NCI-H1436 treated with DMSO at 0.1 percent for 48 hours (cell line): ENCODE measurements at regions not wholly inside any gene's neighbourhood (a gene's known extent, or its start where the extent isn't known, plus 50 kb on each side); places are given as distances from the start of the nearest gene placed in this dataset.
"Not testable (repeated sequence)": the region's sequence is repeated elsewhere in the genome, so short reads cannot be mapped to it uniquely, and the experiment has no call there.

ENCODE experiments used
- DNase-seq: peaks from one replicate; lab custom pipeline; 2025; lab: John Stamatoyannopoulos, UW

DNA sequence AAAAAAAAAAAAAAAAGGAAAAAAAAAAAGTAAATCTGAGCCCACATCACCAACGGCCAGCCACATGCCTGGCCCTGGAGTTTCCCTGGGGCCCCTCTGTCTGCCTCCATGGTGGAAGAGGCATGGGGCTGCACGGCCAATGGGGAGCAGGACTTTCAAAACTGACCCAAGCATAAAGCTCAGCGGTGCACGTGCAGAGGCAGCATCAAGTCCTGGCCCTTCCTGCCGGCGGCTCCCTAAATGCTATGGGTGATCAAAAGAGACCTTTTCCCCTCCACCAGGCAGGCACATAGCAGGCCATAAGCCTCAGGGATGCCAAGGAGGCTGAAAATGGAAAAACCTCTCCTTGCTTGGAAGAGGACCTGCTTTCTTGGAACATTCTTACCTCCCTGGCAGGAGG lies 94.3 kb downstream of the OAT start:
- no peak for DNase-seq

GRCh38 chr10:124323806-124324205 lies 94.9 kb downstream of the OAT start:
- no peak for DNase-seq

- no peak for DNase-seq
Observed at GRCh38 chr10:124323111-124323725, 95.5 kb downstream of the OAT start.

DNA sequence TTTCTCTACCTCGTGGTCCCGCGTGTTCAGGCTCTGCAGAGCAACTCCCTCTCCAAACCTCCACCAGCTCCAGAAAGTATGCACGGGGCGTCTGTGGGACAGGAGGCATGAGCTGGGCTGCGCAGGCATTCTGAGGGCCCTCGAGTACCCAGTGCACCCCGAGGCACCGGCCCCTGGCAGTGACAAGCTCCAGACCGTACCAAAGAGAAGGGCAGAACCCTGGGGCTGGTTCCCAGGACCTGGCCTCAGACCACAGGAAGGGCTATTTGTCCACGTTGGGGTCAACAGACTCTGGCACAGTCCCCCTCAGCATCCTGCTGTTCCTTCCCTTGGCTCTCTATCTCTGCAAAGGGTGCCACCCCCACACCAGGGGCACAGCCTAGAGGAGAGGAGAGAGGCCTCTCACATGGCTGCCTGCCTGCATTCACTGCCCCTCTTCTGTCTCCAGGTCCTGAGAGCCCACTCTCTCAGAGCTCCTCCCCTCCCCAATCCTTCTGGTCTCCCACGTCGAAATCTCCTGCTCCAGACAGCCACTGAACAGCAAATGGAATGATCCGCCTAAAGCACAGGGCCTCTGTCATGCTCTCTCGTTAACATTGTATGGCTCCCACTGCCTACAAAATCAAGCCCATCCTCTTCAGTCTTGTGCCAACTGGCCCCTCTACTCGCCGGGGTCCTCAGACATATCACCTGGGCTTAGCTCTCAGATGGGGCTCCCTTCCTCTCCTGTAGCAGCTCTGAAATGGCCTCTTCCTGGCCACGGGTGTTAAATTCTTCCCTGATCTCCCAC lies 96.3 kb downstream of the OAT start:
- DNase-seq, result no peak

GRCh38 chr10:124321433-124322089 lies 97.2 kb downstream of the OAT start:
- no peak for DNase-seq

DNA sequence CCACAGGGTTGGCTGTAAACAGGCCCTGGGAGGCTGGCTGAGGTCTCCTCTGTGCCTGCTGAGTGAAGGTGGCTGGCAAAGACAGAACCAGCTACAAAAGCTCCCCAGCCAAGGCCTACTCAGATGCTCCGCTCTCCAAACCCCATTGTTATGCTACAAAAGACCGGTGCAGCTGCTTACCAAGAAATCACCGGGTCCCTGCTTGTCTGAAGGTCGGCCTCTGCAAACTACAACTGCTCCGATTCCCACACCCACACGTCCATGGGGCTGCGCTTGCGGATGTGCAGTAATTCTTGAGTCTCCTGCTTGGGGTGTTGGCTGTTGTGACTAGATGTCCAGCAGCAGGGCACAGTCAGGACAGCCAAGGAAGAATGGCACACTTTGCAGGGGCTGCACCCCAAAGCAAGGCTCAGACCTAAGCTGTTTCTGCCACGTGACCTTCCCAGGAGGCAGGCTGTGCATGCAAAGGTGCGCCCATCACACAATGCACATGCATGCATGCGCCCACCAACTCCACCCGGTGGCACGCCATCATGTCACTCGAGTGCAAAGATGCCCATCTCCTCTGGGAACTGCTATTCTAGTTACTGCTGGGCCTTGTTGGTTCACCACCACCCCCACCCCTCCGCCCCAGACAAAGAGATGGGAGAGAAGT lies 97.8 kb downstream of the OAT start:
- no peak for DNase-seq

DNA sequence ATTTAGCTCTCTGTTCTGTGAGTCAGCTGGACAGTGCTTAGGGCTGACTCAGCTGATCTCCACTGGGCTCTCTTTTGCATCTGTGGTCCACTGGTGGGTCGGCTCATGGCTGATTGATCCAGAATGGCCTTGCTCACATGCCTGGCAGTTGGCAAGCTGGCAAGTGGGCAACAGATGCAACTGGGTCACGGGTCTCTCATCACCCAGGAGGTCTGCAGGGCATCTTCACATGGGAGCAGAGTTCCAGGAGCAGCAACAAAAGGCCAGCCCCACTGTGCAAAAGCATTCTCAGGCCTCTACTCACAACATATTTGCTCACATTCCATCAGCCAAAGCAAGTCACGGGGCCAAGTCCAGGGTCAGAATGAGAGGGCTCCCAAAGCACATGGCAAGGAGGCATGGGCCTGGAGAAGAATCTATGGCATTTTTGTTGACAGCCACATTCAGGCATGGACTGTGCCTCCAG lies 98.8 kb downstream of the OAT start:
- DNase-seq, result no peak

DNA sequence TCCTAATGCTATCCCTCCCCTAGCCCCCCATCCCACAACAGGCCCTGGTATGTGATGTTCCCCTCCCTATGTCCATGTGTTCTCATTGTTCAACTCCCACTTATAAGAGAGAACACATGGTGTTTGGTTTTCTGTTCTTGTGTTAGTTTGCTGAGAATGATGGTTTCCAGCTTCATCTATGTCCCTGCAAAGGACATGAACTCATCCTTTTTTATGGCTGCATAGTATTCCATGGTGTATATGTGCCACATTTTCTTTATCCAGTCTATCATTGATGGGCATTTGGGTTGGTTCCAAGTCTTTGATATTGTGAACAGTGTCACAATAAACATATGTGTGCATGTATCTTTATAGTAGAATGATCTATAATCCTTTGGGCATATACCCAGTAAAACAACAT lies 99.2 kb downstream of the OAT start:
- DNase-seq, result not testable (repeated sequence)

DNA sequence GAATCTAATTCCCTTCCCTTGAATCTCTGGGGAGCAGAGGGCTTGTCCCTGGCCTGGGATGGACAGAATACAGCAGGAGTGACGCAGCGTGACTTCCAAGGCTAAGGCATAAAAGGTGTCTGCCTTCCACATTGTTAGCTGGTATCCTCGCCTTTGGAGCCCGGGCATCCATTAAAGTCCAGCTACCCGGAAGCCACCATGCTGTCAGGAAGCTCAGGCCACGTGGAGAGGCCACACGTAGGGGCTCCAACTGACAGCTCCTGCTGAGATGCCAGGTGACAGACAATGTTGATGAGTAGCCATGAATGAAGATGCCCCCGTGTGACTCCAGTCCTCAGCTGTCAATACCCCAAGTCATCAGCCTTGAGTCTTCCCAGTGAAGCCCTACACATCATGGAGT lies 99.9 kb downstream of the OAT start:
- DNase-seq, result no peak

GRCh38 chr10:124318076-124318475 lies 100.6 kb downstream of the OAT start:
- no peak for DNase-seq

DNA sequence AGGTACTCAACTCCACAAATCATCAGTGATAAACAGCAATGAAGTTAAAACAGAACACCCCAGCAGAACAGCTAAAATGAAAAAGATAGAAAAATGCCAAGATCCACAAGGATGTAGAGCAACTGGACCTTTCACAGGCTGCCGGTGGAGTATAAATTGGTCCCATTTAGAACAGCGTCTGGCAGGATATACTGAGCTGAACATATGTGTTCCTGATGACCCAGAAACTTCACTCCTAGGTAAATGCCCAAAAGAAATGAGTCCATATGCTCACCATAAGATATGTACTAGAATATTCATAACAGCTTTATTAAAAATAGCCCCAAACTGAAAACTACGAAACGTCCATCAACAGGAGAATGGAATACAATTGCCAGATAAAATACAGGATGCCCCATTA lies 102.4 kb downstream of the OAT start:
- DNase-seq, result no peak

GRCh38 chr10:124315591-124316270 lies 103.0 kb downstream of the OAT start:
- no peak for DNase-seq

DNA sequence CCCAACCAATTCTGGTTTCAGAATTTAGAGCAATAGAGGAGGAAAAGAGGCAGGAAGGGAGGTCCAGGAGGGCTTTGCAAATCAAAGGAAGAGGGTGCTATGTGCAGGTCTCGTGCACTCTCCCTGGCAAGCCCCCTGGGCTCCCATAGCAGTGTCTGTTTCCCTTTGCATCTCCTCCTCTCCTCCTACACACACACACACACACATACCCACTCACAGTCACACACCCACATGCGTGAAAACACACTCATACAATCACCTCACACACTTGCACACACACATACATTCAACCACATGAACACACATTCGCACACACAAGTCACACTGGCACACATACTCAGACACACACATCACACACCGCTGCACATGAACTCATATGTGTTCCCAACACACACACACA lies 105.3 kb downstream of the OAT start:
- DNase-seq, result no peak

DNA sequence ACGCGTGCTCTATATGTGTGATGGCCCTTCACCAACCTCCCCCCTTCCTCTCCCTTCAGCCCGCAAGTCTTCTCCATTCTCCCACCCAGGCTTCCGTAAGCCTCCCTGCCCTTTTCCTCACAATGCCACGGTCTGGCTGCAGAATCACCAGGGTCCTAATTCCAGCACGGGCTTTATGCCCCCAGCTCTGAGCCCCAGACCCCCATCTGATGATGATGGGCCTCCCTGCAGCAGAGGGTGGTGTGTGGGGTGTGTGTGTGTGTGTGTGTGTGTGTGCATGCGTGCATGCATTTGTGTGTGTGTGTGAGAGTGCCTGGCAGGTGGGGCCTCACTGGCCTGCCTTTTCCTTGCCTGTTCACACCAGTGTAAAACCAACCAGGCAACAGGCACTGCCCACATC lies 109.9 kb downstream of the OAT start:
- no peak for DNase-seq

DNA sequence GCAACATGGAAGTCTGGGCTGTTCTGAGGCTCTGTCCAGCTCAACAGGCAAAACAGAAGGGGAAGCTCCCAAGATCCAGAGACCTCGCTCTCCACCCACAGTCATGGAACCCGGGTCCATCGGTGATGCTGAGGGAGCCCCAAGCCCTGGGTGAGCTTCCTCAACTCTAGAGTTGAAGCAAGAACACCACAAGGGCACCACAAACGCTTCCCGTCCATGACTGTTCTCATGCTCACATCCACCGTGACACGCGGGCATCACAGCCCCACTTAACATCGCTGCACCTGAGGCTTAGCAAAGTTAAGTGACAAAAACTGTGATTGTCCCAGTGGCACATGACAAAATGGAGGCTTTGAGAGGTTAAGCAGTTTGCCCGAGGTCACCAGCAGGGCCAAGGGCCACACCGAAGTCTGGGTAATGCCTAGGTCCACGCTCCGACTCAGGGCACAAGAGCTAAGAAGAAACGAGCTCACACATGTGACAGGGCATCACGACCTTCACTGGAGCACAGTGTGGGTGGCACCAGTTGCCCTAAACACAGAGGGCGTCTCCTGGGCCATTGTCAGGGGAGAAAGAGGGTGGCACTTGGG lies 110.6 kb downstream of the OAT start:
- DNase-seq, result no peak

DNA sequence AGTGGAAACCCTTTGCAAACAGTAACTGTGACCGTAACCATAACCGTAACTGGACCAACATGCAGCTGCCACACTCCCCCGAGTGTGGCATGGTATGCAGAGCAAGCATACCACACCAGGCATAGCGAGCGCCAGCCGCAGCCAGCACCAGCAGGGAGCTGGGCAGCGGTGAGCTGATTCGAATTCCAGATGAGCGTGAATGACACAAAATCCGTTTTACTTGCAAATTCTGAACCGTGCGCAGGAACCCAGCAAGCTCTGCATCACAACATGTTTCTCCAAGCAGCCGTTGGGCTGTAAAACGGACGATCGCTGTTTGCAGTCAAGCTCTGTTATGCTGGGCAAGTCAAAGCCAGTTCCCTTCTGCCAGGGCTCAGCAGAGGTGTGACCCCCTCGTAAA lies 111.1 kb downstream of the OAT start:
- no peak for DNase-seq

- DNase-seq, result no peak
Observed at GRCh38 chr10:124306922-124307371, 111.8 kb downstream of the OAT start.

DNA sequence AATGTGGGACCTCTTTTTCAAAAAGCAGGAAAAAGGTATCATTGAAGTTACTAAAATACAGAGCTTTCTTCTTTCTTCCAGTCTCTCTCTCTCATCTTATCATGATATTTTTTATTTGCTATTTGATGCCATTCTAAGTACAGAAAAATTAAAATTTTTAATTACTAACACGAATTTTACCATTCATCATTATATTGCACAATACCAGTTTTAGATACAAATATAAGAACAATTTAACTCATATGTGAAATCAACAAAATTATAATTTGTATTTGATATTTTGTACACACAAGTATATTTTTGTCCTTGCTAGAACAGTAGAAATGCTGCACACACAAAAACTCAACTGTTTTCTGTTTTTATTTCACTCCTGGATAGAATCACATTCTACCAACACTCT lies 112.2 kb downstream of the OAT start:
- DNase-seq, result no peak

GRCh38 chr10:124305984-124306383 lies 112.7 kb downstream of the OAT start:
- DNase-seq, result no peak

- no peak for DNase-seq
Observed at GRCh38 chr10:124305131-124305530, 113.6 kb downstream of the OAT start.

DNA sequence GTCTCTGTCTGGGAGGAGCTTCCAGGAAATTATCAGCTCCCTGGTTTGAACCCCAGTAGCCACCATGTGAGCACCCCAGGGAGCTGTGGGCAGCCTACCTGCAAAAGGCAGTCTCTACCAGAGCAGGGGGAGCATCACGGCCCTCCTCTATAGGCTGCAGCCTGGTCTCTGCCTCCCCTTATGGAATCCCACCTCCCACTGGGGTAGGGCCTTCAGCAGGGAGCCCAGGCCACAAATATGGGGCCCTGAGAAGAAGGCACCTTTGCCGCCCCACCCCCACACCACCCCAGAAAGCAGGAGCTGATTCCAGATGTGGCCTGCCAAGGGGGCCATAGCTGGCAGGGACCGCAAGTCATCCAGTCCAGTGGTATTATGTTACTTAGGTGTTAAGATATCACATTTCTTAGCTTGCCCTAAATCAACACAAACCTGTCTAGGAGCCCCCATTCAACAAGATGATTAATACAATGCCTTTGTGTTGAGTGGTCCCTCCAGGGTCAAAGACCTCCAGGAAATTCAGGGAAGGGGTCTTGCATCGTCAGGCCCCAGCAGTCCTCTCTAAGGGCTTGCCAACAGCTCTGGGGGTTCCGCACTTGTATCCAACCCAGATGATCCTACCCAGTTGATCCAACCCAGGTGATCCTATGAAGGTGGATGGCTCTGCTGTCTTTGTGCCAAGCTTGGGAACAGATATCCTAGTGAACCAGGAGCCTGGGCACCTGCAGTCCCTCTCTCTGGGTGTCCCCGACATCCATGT lies 114.9 kb downstream of the OAT start:
- DNase-seq, result no peak
